Mucosa of rectum (tissue), 2 donors: ENCODE measurements at regions not wholly inside any gene's neighbourhood (a gene's known extent, or its start where the extent isn't known, plus 50 kb on each side); places are given as distances from the start of the nearest gene placed in this dataset.

Experiments
- H3K27ac ChIP-seq, 2 donors: one replicate each; pipeline ENCODE4 v1.7.0; 2013; ENCODE audit warnings: inconsistent platforms in 2 of 2, low read depth in 2 of 2, low read length in 2 of 2
- H3K27me3 ChIP-seq, 2 donors: one replicate each; pipeline ENCODE4 v1.7.0; 2013; ENCODE audit warnings: low read length in 2 of 2; ENCODE audit not compliant: control insufficient read depth in 2 of 2, insufficient read depth in 2 of 2
- H3K36me3 ChIP-seq, 2 donors: one replicate each; pipeline ENCODE4 v1.7.0; 2013; ENCODE audit warnings: low read length in 2 of 2; ENCODE audit not compliant: control insufficient read depth in 2 of 2, insufficient read depth in 2 of 2
- H3K4me1 ChIP-seq, 2 donors: one replicate each; pipeline ENCODE4 v1.7.0; 2013; ENCODE audit warnings: low read length in 2 of 2, mild to moderate bottlenecking in 1 of 2; ENCODE audit not compliant: control insufficient read depth in 2 of 2, insufficient read depth in 2 of 2
- H3K4me3 ChIP-seq, 2 donors: one replicate each; pipeline ENCODE4 v1.7.0; 2013; ENCODE audit warnings: low read length in 2 of 2
- H3K9ac ChIP-seq, 2 donors: one replicate each; pipeline ENCODE4 v1.7.0; 2013; ENCODE audit warnings: low read length in 2 of 2, low read depth in 1 of 2, mild to moderate bottlenecking in 1 of 2
- H3K9me3 ChIP-seq, 2 donors: one replicate each; pipeline ENCODE4 v1.7.0; 2013; ENCODE audit warnings: low read length in 2 of 2; ENCODE audit not compliant: control insufficient read depth in 2 of 2
- donor health status: healthy.
- donor health status: Normal muscosa, but diverticular disease.

- H3K9ac ChIP-seq, result no peak overlapping the region
- H3K27me3 ChIP-seq, result no peaks in the 10 kb centered on the region
- no peaks in the 10 kb centered on the region for H3K9me3 ChIP-seq
- no peak overlapping the region for H3K4me3 ChIP-seq
- H3K36me3 ChIP-seq, result no peaks in the 10 kb centered on the region
- H3K4me1 ChIP-seq, result no peaks in the 10 kb centered on the region
- no peak overlapping the region for H3K27ac ChIP-seq
Measured at GRCh38 chr6:51553246-51554015, 534.0 kb downstream of the PKHD1 start.

- Histone ChIP-seq H3K27ac (no peak overlapping the region), H3K9ac (no peak overlapping the region), H3K9me3 (no peaks in the 10 kb centered on the region), H3K4me3 (no peak overlapping the region), H3K4me1 (no peaks in the 10 kb centered on the region), H3K36me3 (no peaks in the 10 kb centered on the region), H3K27me3 (no peaks in the 10 kb centered on the region)
Measured at GRCh38 chr6:51554029-51554428, 533.4 kb downstream of the PKHD1 start.

GRCh38 chr6:51559059-51559458, 528.4 kb downstream of the PKHD1 start:
- Histone ChIP-seq H3K4me3 (no peak overlapping the region), H3K9ac (no peak overlapping the region)

GRCh38 chr6:51562198-51562597, 525.2 kb downstream of the PKHD1 start:
- Histone ChIP-seq H3K4me3 (no peak overlapping the region), H3K4me1 (no peaks in the 10 kb centered on the region), H3K9ac (no peak overlapping the region), H3K27me3 (no peaks in the 10 kb centered on the region), H3K27ac (no peak overlapping the region), H3K36me3 (no peaks in the 10 kb centered on the region), H3K9me3 (no peaks in the 10 kb centered on the region)

More at GRCh38 chr6:51559059-51559458, 528.4 kb downstream of the PKHD1 start:
- no peak overlapping the region for H3K27ac ChIP-seq
- H3K9me3 ChIP-seq, result no peaks in the 10 kb centered on the region
- H3K27me3 ChIP-seq, result no peaks in the 10 kb centered on the region
- H3K4me1 ChIP-seq, result no peaks in the 10 kb centered on the region
- no peaks in the 10 kb centered on the region for H3K36me3 ChIP-seq
